ENCODE measurements at regions not wholly inside any gene's neighbourhood (a gene's known extent, or its start where the extent isn't known, plus 50 kb on each side); places are given as distances from the start of the nearest gene placed in this dataset.

- no peak overlapping the region for H3K27ac Mint-ChIP-seq
- H3K4me3 Mint-ChIP-seq = no peak overlapping the region
- H3K4me1 Mint-ChIP-seq = no peaks in the 10 kb centered on the region
- DNase-seq (no peak), ATAC-seq (ENCODE audit: low read depth) (no peak)
- H3K27me3 Mint-ChIP-seq = no peaks in the 10 kb centered on the region
- H3K36me3 Mint-ChIP-seq = no peaks in the 10 kb centered on the region
- POLR2A ChIA-PET = no interaction called here
- peaks cover 3% of the 10 kb centered on the region for H3K9me3 Mint-ChIP-seq
Measured at GRCh38 chr2:219766658-219767057, 139.2 kb downstream of the SLC4A3 start.

GRCh38 chr2:219769090-219769910 is 141.9 kb downstream of the SLC4A3 start:
- H3K9me3 Mint-ChIP-seq = peaks cover 3% of the 10 kb centered on the region
- no peak overlapping the region for H3K27ac Mint-ChIP-seq
- H3K36me3 Mint-ChIP-seq = no peaks in the 10 kb centered on the region
- H3K4me1 Mint-ChIP-seq = no peaks in the 10 kb centered on the region
- ATAC-seq (ENCODE audit: low read depth) = no peak
- POLR2A ChIA-PET = no interaction called here
- no peak overlapping the region for H3K4me3 Mint-ChIP-seq
- no peak for DNase-seq
- H3K27me3 Mint-ChIP-seq = no peaks in the 10 kb centered on the region

- Mint-ChIP-seq H3K9me3 (peaks cover 3% of the 10 kb centered on the region), H3K27ac (no peak overlapping the region), H3K4me1 (no peaks in the 10 kb centered on the region), H3K4me3 (no peak overlapping the region), H3K36me3 (no peaks in the 10 kb centered on the region), H3K27me3 (no peaks in the 10 kb centered on the region)
- ATAC-seq (ENCODE audit: low read depth) (no peak), DNase-seq (no peak)
- POLR2A ChIA-PET = no interaction called here
Measured at GRCh38 chr2:219772103-219772635, 144.7 kb downstream of the SLC4A3 start.

- DNase-seq = no peak
Measured at GRCh38 chr2:219772697-219773096, 145.3 kb downstream of the SLC4A3 start.

GRCh38 chr2:219775506-219775905 is 148.1 kb downstream of the SLC4A3 start:
- ATAC-seq (ENCODE audit: low read depth) (no peak), DNase-seq (no peak)
- no peak overlapping the region for H3K4me3 Mint-ChIP-seq
- no peak overlapping the region for H3K27ac Mint-ChIP-seq
- POLR2A ChIA-PET = no interaction called here
- no peaks in the 10 kb centered on the region for H3K36me3 Mint-ChIP-seq
- peaks cover 4% of the 10 kb centered on the region for H3K27me3 Mint-ChIP-seq
- H3K9me3 Mint-ChIP-seq = no peaks in the 10 kb centered on the region
- H3K4me1 Mint-ChIP-seq = no peaks in the 10 kb centered on the region

More at GRCh38 chr2:219772697-219773096, 145.3 kb downstream of the SLC4A3 start:
- no peak overlapping the region for H3K4me3 Mint-ChIP-seq
- POLR2A ChIA-PET = no interaction called here
- no peaks in the 10 kb centered on the region for H3K27me3 Mint-ChIP-seq
- H3K36me3 Mint-ChIP-seq = no peaks in the 10 kb centered on the region
- ATAC-seq (ENCODE audit: low read depth) = no peak
- no peaks in the 10 kb centered on the region for H3K4me1 Mint-ChIP-seq
- H3K27ac Mint-ChIP-seq = no peak overlapping the region
- peaks cover 3% of the 10 kb centered on the region for H3K9me3 Mint-ChIP-seq

GRCh38 chr2:219777388-219777787 is 150.0 kb downstream of the SLC4A3 start:
- Mint-ChIP-seq H3K9me3 (no peaks in the 10 kb centered on the region), H3K4me1 (no peaks in the 10 kb centered on the region), H3K36me3 (no peaks in the 10 kb centered on the region), H3K27ac (no peak overlapping the region), H3K27me3 (peaks cover 4% of the 10 kb centered on the region), H3K4me3 (no peak overlapping the region)
- DNase-seq (no peak), ATAC-seq (ENCODE audit: low read depth) (no peak)
- POLR2A ChIA-PET = no interaction called here

GRCh38 chr2:219778189-219778588 is 150.8 kb downstream of the SLC4A3 start:
- H3K27me3 Mint-ChIP-seq = peaks cover 4% of the 10 kb centered on the region
- H3K4me1 Mint-ChIP-seq = no peaks in the 10 kb centered on the region
- H3K9me3 Mint-ChIP-seq = no peaks in the 10 kb centered on the region
- POLR2A ChIA-PET = no interaction called here
- DNase-seq (no peak), ATAC-seq (ENCODE audit: low read depth) (no peak)
- no peaks in the 10 kb centered on the region for H3K36me3 Mint-ChIP-seq
- H3K27ac Mint-ChIP-seq = no peak overlapping the region
- no peak overlapping the region for H3K4me3 Mint-ChIP-seq

- Mint-ChIP-seq H3K9me3 (no peaks in the 10 kb centered on the region), H3K27ac (no peak overlapping the region), H3K4me3 (no peak overlapping the region), H3K27me3 (peaks cover 4% of the 10 kb centered on the region), H3K36me3 (no peaks in the 10 kb centered on the region), H3K4me1 (no peaks in the 10 kb centered on the region)
- DNase-seq = no peak
- ATAC-seq (ENCODE audit: low read depth) = no peak
- POLR2A ChIA-PET = no interaction called here
Measured at GRCh38 chr2:219782737-219783348, 155.4 kb downstream of the SLC4A3 start.

- H3K27ac Mint-ChIP-seq = no peak overlapping the region
- POLR2A ChIA-PET = no interaction called here
- no peak for DNase-seq
- no peaks in the 10 kb centered on the region for H3K4me1 Mint-ChIP-seq
- H3K9me3 Mint-ChIP-seq = no peaks in the 10 kb centered on the region
- H3K36me3 Mint-ChIP-seq = no peaks in the 10 kb centered on the region
- no peak for ATAC-seq (ENCODE audit: low read depth)
- peaks cover 2% of the 10 kb centered on the region for H3K27me3 Mint-ChIP-seq
- no peak overlapping the region for H3K4me3 Mint-ChIP-seq
Measured at GRCh38 chr2:219783359-219783975, 156.0 kb downstream of the SLC4A3 start.

GRCh38 chr2:219784178-219784577 is 156.7 kb downstream of the SLC4A3 start:
- H3K27me3 Mint-ChIP-seq = peaks cover 2% of the 10 kb centered on the region
- POLR2A ChIA-PET = no interaction called here
- ATAC-seq (ENCODE audit: low read depth) (no peak), DNase-seq (no peak)
- H3K4me3 Mint-ChIP-seq = no peak overlapping the region
- no peaks in the 10 kb centered on the region for H3K36me3 Mint-ChIP-seq
- no peaks in the 10 kb centered on the region for H3K9me3 Mint-ChIP-seq
- H3K4me1 Mint-ChIP-seq = no peaks in the 10 kb centered on the region
- no peak overlapping the region for H3K27ac Mint-ChIP-seq

- H3K9me3 Mint-ChIP-seq = no peaks in the 10 kb centered on the region
- no peak for ATAC-seq (ENCODE audit: low read depth)
- POLR2A ChIA-PET = no interaction called here
- H3K36me3 Mint-ChIP-seq = no peaks in the 10 kb centered on the region
- no peaks in the 10 kb centered on the region for H3K4me1 Mint-ChIP-seq
- no peak overlapping the region for H3K27ac Mint-ChIP-seq
- H3K27me3 Mint-ChIP-seq = peaks cover 2% of the 10 kb centered on the region
- no peak overlapping the region for H3K4me3 Mint-ChIP-seq
- no peak for DNase-seq
Measured at GRCh38 chr2:219789476-219789875, 162.0 kb downstream of the SLC4A3 start.

- Mint-ChIP-seq H3K9me3 (no peaks in the 10 kb centered on the region), H3K36me3 (no peaks in the 10 kb centered on the region), H3K27me3 (peaks cover 5% of the 10 kb centered on the region), H3K4me1 (no peaks in the 10 kb centered on the region), H3K27ac (no peak overlapping the region), H3K4me3 (no peak overlapping the region)
- POLR2A ChIA-PET = no interaction called here
- ATAC-seq (ENCODE audit: low read depth) (no peak), DNase-seq (no peak)
Measured at GRCh38 chr2:219792446-219792845, 165.0 kb downstream of the SLC4A3 start.

GRCh38 chr2:219798430-219798829 is 171.0 kb downstream of the SLC4A3 start:
- Mint-ChIP-seq H3K27ac (no peak overlapping the region), H3K27me3 (peaks cover 3% of the 10 kb centered on the region), H3K4me3 (no peak overlapping the region), H3K36me3 (no peaks in the 10 kb centered on the region), H3K9me3 (no peaks in the 10 kb centered on the region), H3K4me1 (no peaks in the 10 kb centered on the region)
- ATAC-seq (ENCODE audit: low read depth) = no peak
- DNase-seq = no peak
- POLR2A ChIA-PET = no interaction called here

- H3K9me3 Mint-ChIP-seq = peaks cover 3% of the 10 kb centered on the region
- no peak overlapping the region for H3K27ac Mint-ChIP-seq
- POLR2A ChIA-PET = no interaction called here
- no peak overlapping the region for H3K4me3 Mint-ChIP-seq
- no peaks in the 10 kb centered on the region for H3K36me3 Mint-ChIP-seq
- no peaks in the 10 kb centered on the region for H3K27me3 Mint-ChIP-seq
- H3K4me1 Mint-ChIP-seq = no peaks in the 10 kb centered on the region
- ATAC-seq (ENCODE audit: low read depth) (no peak), DNase-seq (no peak)
Measured at GRCh38 chr2:219803294-219803693, 175.9 kb downstream of the SLC4A3 start.
